H9 (cell line): ENCODE measurements at regions not wholly inside any gene's neighbourhood (a gene's known extent, or its start where the extent isn't known, plus 50 kb on each side); places are given as distances from the start of the nearest gene placed in this dataset.

Experiments
- DNase-seq: peaks from one replicate; pipeline ENCODE4 v3.0.0-alpha.2; 2017
- H2AFZ ChIP-seq: one replicate; pipeline ENCODE4 v1.6.1; 2013; ENCODE audit warnings: mild to moderate bottlenecking, low read length, control low read depth, moderate library complexity
- H2AK5ac ChIP-seq: 2 replicates; pipeline ENCODE4 v1.6.1; 2013; ENCODE audit warnings: low read length, control low read depth, mixed read lengths; ENCODE audit not compliant: insufficient read length
- H2BK120ac ChIP-seq: one replicate; pipeline ENCODE4 v1.6.1; 2013; ENCODE audit warnings: low read depth, mild to moderate bottlenecking, low read length, control low read depth, inconsistent platforms; ENCODE audit not compliant: poor library complexity, severe bottlenecking
- H2BK12ac ChIP-seq: 2 replicates; pipeline ENCODE4 v1.6.1; 2013; ENCODE audit warnings: low read length, control low read depth, mixed read lengths, low read depth; ENCODE audit not compliant: insufficient read length
- H2BK15ac ChIP-seq: 2 replicates; pipeline ENCODE4 v1.6.1; 2013; ENCODE audit warnings: low read depth, low read length, control low read depth
- H2BK20ac ChIP-seq: one replicate; pipeline ENCODE4 v1.6.1; 2013; ENCODE audit warnings: low read depth, mild to moderate bottlenecking, low read length, control low read depth, inconsistent platforms; ENCODE audit not compliant: poor library complexity, severe bottlenecking
- H2BK5ac ChIP-seq: 2 replicates; pipeline ENCODE4 v1.6.1; 2013; ENCODE audit warnings: low read length, control low read depth, mixed read lengths; ENCODE audit not compliant: insufficient read length
- H3K14ac ChIP-seq: 2 replicates; pipeline ENCODE4 v1.6.1; 2013; ENCODE audit warnings: low read length, control low read depth; ENCODE audit not compliant: insufficient read depth
- H3K18ac ChIP-seq: 2 replicates; pipeline ENCODE4 v1.6.1; 2013; ENCODE audit warnings: low read depth, mild to moderate bottlenecking, mixed read lengths, low read length, control low read depth; ENCODE audit not compliant: insufficient read length
- H3K23ac ChIP-seq: 2 replicates; pipeline ENCODE4 v1.6.1; 2013; ENCODE audit warnings: low read length, control low read depth, mixed read lengths, low read depth; ENCODE audit not compliant: insufficient read length
- H3K23me2 ChIP-seq: 2 replicates; pipeline ENCODE4 v1.6.1; 2013; ENCODE audit warnings: low read depth, mild to moderate bottlenecking, mixed read lengths, low read length, control low read depth; ENCODE audit not compliant: insufficient read length, poor library complexity, severe bottlenecking
- H3K27ac ChIP-seq: 2 replicates; pipeline ENCODE4 v1.5.1; 2013; ENCODE audit warnings: low read length, control low read depth, mixed read lengths, low read depth; ENCODE audit not compliant: insufficient read length
- H3K27me3 ChIP-seq: 2 replicates; pipeline ENCODE4 v1.6.1; 2013; ENCODE audit warnings: low read length, control low read depth, inconsistent platforms; ENCODE audit not compliant: insufficient read depth
- H3K4ac ChIP-seq: 2 replicates; pipeline ENCODE4 v1.6.1; 2013; ENCODE audit warnings: low read depth, mild to moderate bottlenecking, control low read depth, inconsistent platforms, low read length, moderate library complexity
- H3K4me1 ChIP-seq: 2 replicates; pipeline ENCODE4 v1.6.1; 2013; ENCODE audit warnings: low read length, control low read depth, inconsistent platforms; ENCODE audit not compliant: insufficient read depth
- H3K4me2 ChIP-seq: 2 replicates; pipeline ENCODE4 v1.6.1; 2013; ENCODE audit warnings: low read length, control low read depth, mixed read lengths; ENCODE audit not compliant: insufficient read length, insufficient read depth
- H3K56ac ChIP-seq: 2 replicates; pipeline ENCODE4 v1.6.1; 2013; ENCODE audit warnings: low read depth, mild to moderate bottlenecking, mixed read lengths, low read length, control low read depth; ENCODE audit not compliant: insufficient read length
- H3K79me1 ChIP-seq: 2 replicates; pipeline ENCODE4 v1.6.1; 2013; ENCODE audit warnings: low read depth, mild to moderate bottlenecking, moderate library complexity, low read length, control low read depth, inconsistent platforms; ENCODE audit not compliant: insufficient read depth, poor library complexity, severe bottlenecking
- H3K79me2 ChIP-seq: 2 replicates; pipeline ENCODE4 v1.6.1; 2013; ENCODE audit warnings: low read length, control low read depth, inconsistent platforms; ENCODE audit not compliant: insufficient read depth
- H3K9ac ChIP-seq: 2 replicates; pipeline ENCODE4 v1.6.1; 2013; ENCODE audit warnings: low read length, control low read depth, mixed read lengths; ENCODE audit not compliant: insufficient read length; ENCODE audit errors: extremely low read depth
- H3K9me3 ChIP-seq: one replicate; pipeline ENCODE4 v1.6.1; 2013; ENCODE audit warnings: low read depth, low read length, inconsistent platforms; ENCODE audit not compliant: control insufficient read depth
- H3T11ph ChIP-seq: one replicate; pipeline ENCODE4 v1.6.1; 2013; ENCODE audit warnings: mild to moderate bottlenecking, low read length, control low read depth, inconsistent platforms
- H4K20me1 ChIP-seq: one replicate; pipeline ENCODE4 v1.6.1; 2013; ENCODE audit not compliant: control insufficient read depth, insufficient read length, insufficient read depth
- H4K5ac ChIP-seq: 2 replicates; pipeline ENCODE4 v1.6.1; 2013; ENCODE audit warnings: low read depth, mild to moderate bottlenecking, mixed read lengths, low read length, control low read depth; ENCODE audit not compliant: insufficient read length
- H4K8ac ChIP-seq: replicated peaks from 2 replicates; pipeline ENCODE4 v1.6.1; 2013; ENCODE audit warnings: low read length, control low read depth, mixed read lengths, low read depth; ENCODE audit not compliant: insufficient read length
- H4K91ac ChIP-seq: 2 replicates; pipeline ENCODE4 v1.6.1; 2013; ENCODE audit warnings: low read depth, mild to moderate bottlenecking, moderate library complexity, mixed read lengths, low read length, control low read depth; ENCODE audit not compliant: insufficient read length
- H3K27ac Mint-ChIP-seq, 3 experiments: 2 replicates in 2 of 3; 3 replicates in 1 of 3; pipeline ENCODE4 v1.8.0; 2020 to 2021; ENCODE audit warnings: mixed read lengths in 3 of 3, mild to moderate bottlenecking in 1 of 3, moderate library complexity in 1 of 3
- H3K27me3 Mint-ChIP-seq: 2 replicates; pipeline ENCODE4 v1.8.0; 2021; ENCODE audit warnings: low read depth, mild to moderate bottlenecking, moderate library complexity, mixed read lengths
- H3K36me3 Mint-ChIP-seq, 3 experiments: 2 replicates in 2 of 3; 3 replicates in 1 of 3; pipeline ENCODE4 v1.8.0; 2020 to 2021; ENCODE audit warnings: low read depth in 3 of 3, mixed read lengths in 3 of 3; ENCODE audit not compliant: insufficient read depth in 1 of 3
- H3K4me1 Mint-ChIP-seq, 2 experiments: 2 replicates each; pipeline ENCODE4 v1.8.0; 2020; ENCODE audit warnings: mixed read lengths in 2 of 2
- H3K4me3 Mint-ChIP-seq, 2 experiments: 2 replicates in 1 of 2; 3 replicates in 1 of 2; pipeline ENCODE4 v1.8.0; 2020 to 2021; ENCODE audit warnings: mild to moderate bottlenecking in 2 of 2, mixed read lengths in 2 of 2, moderate library complexity in 1 of 2
- H3K9me3 Mint-ChIP-seq, 2 experiments: 2 replicates in 1 of 2; 3 replicates in 1 of 2; pipeline ENCODE4 v1.8.0; 2020; ENCODE audit warnings: mild to moderate bottlenecking in 2 of 2, mixed read lengths in 2 of 2, moderate library complexity in 1 of 2
- WGBS: extraction: QIAGEN DNeasy Blood & Tissue Kit; methylation state at CpG from one replicate; pipeline ENCODE4 v1.1.7; 2013; ENCODE audit warnings: missing lambda C conversion rate, low lambda C conversion rate, mixed read lengths; ENCODE audit not compliant: insufficient read length; ENCODE audit errors: extremely low coverage; 5-methylcytosine and 5-hydroxymethylcytosine counted together
- TF ChIP-seq, protein P1 (sequence below): fragments of 200-600 bp; sonication (generic); conservative IDR thresholded peaks from 3 replicates; pipeline ENCODE4 v1.8.0; 2021; ENCODE audit warnings: antibody characterized with exemption, mild to moderate bottlenecking

DNA sequence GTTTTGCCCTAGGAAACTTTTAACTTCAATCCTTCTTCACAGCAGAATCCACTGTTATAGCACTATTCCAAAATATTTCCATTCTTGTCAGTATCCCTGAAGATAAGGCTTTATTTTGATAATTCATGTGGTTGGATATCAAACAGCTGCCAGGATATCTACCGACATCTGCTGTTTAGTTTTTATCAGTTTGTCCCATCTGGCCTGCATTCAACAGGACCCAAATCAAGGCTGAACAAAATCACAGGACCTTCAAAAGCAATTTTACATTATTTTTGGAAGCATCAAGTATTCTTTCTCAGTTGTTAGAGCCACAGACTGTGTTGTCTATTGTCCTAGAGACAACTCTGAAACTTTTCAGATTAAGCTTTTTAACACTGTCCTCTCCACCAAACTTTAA lies 429.0 kb upstream of the PIK3C3 start:
- Mint-ChIP-seq H3K36me3 (peaks cover 0 to 8% (median 2%) of the 10 kb centered on the region in 3 experiments; a peak in 5 of 7 replicates), H3K27ac (no peak overlapping the region), H3K4me1 (peaks cover 14 to 25% of the 10 kb centered on the region in 2 experiments), H3K4me3 (no peak overlapping the region), H3K27me3 (no peaks in the 10 kb centered on the region), H3K9me3 (peaks cover 3 to 4% of the 10 kb centered on the region in 2 experiments; a peak in 4 of 5 replicates)
- Histone ChIP-seq H3K27me3 (no peaks in the 10 kb centered on the region), H2AK5ac (no peak overlapping the region), H2AFZ (no peak overlapping the region), H3K9me3 (no peaks in the 10 kb centered on the region), H3K79me2 (no peaks in the 10 kb centered on the region), H3K14ac (no peak overlapping the region), H4K8ac (no peak overlapping the region), H3K18ac (no peak overlapping the region), H3K4me1 (0 out of 2 replicates have a peak, but pooled peaks cover 4% of the 10 kb centered on the region), H3K23me2 (no peaks in the 10 kb centered on the region), H4K20me1 (no peaks in the 10 kb centered on the region), H4K91ac (no peak overlapping the region), H3K4ac (no peak overlapping the region), H3K9ac (no peak overlapping the region), H3K23ac (no peak overlapping the region), H3K4me2 (no peak overlapping the region), H2BK5ac (no peak overlapping the region), H3K79me1 (no peaks in the 10 kb centered on the region), H2BK20ac (no peak overlapping the region), H2BK120ac (no peak overlapping the region), H3K56ac (no peak overlapping the region), H3T11ph (no peak overlapping the region), H3K27ac (no peak overlapping the region), H2BK12ac (no peak overlapping the region), H2BK15ac (no peak overlapping the region), H4K5ac (no peak overlapping the region)
- WGBS, result no CpG with 5 or more reads among the region's 1 CpG
- no peak for DNase-seq
- TF ChIP-seq, protein P1, sequence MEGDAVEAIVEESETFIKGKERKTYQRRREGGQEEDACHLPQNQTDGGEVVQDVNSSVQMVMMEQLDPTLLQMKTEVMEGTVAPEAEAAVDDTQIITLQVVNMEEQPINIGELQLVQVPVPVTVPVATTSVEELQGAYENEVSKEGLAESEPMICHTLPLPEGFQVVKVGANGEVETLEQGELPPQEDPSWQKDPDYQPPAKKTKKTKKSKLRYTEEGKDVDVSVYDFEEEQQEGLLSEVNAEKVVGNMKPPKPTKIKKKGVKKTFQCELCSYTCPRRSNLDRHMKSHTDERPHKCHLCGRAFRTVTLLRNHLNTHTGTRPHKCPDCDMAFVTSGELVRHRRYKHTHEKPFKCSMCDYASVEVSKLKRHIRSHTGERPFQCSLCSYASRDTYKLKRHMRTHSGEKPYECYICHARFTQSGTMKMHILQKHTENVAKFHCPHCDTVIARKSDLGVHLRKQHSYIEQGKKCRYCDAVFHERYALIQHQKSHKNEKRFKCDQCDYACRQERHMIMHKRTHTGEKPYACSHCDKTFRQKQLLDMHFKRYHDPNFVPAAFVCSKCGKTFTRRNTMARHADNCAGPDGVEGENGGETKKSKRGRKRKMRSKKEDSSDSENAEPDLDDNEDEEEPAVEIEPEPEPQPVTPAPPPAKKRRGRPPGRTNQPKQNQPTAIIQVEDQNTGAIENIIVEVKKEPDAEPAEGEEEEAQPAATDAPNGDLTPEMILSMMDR, result no peak
